CD4-positive, alpha-beta T cell (primary cell): ENCODE measurements at regions not wholly inside any gene's neighbourhood (a gene's known extent, or its start where the extent isn't known, plus 50 kb on each side); places are given as distances from the start of the nearest gene placed in this dataset.

ENCODE experiments used
- ATAC-seq: fragments of 200-7000 bp; cut with Tn5 transposase; one replicate; pipeline ENCODE4 v1.10.0; 2022; ENCODE audit warnings: mild to moderate bottlenecking; ENCODE audit not compliant: poor library complexity
- CTCF ChIA-PET: fragments of 350-600 bp; sonication (Branson Sonifier 250); formaldehyde crosslinking; loops from one replicate; lab custom pipeline; 2021; ENCODE audit warnings: antibody characterized with exemption, inconsistent platforms; lab: Charles Lee
- POLR2A ChIA-PET: fragments of 350-600 bp; sonication (Branson Sonifier 250); formaldehyde crosslinking; loops from one replicate; lab custom pipeline; 2021; ENCODE audit warnings: antibody characterized with exemption, inconsistent platforms; lab: Charles Lee
- DNase-seq, 14 experiments: peaks; one replicate each; pipeline ENCODE4 v3.0.0-alpha.2; 2013 to 2020; ENCODE audit warnings: mixed read lengths in 2 of 14
- H3K27ac ChIP-seq, 2 donors: one replicate each; pipeline versions ENCODE4 v1.5.1 to v1.7.0; 2013; ENCODE audit warnings: low read length in 2 of 2, low read depth in 1 of 2, mild to moderate bottlenecking in 1 of 2
- H3K27me3 ChIP-seq, 2 experiments: 1 replicate in 1 of 2; 2 replicates in 1 of 2; pipeline versions ENCODE4 v1.6.1 to v1.7.0; 2013; ENCODE audit warnings: low read length in 2 of 2, control low read depth in 1 of 2, mild to moderate bottlenecking in 1 of 2, moderate library complexity in 1 of 2; ENCODE audit not compliant: insufficient read depth in 2 of 2, control insufficient read depth in 1 of 2
- H3K36me3 ChIP-seq: one replicate; pipeline ENCODE4 v1.6.1; 2013; ENCODE audit warnings: low read length, control low read depth; ENCODE audit not compliant: insufficient read depth
- H3K4me1 ChIP-seq: one replicate; pipeline ENCODE4 v1.6.1; 2013; ENCODE audit warnings: low read length, control low read depth; ENCODE audit not compliant: insufficient read depth
- H3K4me3 ChIP-seq: one replicate; pipeline ENCODE4 v1.5.1; 2013; ENCODE audit warnings: mild to moderate bottlenecking, low read length, moderate library complexity
- H3K9me3 ChIP-seq, 2 experiments: 1 replicate in 1 of 2; 2 replicates in 1 of 2; pipeline versions ENCODE4 v1.6.1 to v1.7.0; 2013; ENCODE audit warnings: low read length in 2 of 2, mild to moderate bottlenecking in 2 of 2, control low read depth in 1 of 2, moderate library complexity in 1 of 2; ENCODE audit not compliant: control insufficient read depth in 1 of 2, insufficient read depth in 1 of 2
- H3K27ac Mint-ChIP-seq: one replicate; pipeline ENCODE4 v1.8.0; 2020; ENCODE audit warnings: mixed read lengths
- H3K27me3 Mint-ChIP-seq: one replicate; pipeline ENCODE4 v1.8.0; 2021; ENCODE audit warnings: mixed read lengths
- H3K36me3 Mint-ChIP-seq: one replicate; pipeline ENCODE4 v1.8.0; 2021; ENCODE audit warnings: low read depth, mixed read lengths
- H3K4me1 Mint-ChIP-seq: one replicate; pipeline ENCODE4 v1.8.0; 2021; ENCODE audit warnings: low read depth, mixed read lengths
- H3K4me3 Mint-ChIP-seq: one replicate; pipeline ENCODE4 v1.8.0; 2020; ENCODE audit warnings: mild to moderate bottlenecking, mixed read lengths
- H3K9me3 Mint-ChIP-seq: one replicate; pipeline ENCODE4 v1.8.0; 2020; ENCODE audit warnings: mixed read lengths
- CTCF ChIP-seq: fragments of 200-600 bp; IDR thresholded peaks from one replicate; pipeline ENCODE4 v1.8.0; 2022; ENCODE audit warnings: antibody characterized with exemption, mild to moderate bottlenecking
- intact Hi-C, 2 experiments: fragments of 100-400 bp; cut with DNase I in 1 of 2; cut with micrococcal nuclease in 1 of 2; formaldehyde crosslinking; loops; one replicate each; pipeline versions ENCODE4 v1.15.1 to v1.9.0; 2023 to 2025; cut with DNase I, micrococcal nuclease

DNA sequence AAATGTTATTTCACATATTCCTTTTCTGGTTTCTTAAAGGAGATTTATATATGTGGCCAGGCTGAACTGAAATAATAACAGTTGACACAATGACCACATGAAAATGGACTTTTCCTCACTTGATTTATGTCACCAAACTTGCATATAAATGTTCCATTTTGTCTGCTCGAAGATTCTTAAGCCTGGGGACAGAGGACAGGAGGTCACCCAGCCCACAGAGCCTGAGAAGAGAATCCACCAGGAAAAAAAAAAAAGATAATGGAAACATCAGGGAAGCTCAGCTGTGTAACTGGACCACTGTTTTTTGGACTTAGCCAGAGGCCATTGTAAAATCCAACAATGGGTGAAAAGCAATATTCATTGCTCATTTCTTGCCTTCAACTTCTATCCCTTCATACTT lies 359.0 kb upstream of the FGF16 start:
- H3K4me3 ChIP-seq: no peak overlapping the region
- no peak overlapping the region for H3K4me3 Mint-ChIP-seq
- no peaks in the 10 kb centered on the region for H3K27me3 Mint-ChIP-seq
- no peaks in the 10 kb centered on the region for H3K4me1 Mint-ChIP-seq
- H3K4me1 ChIP-seq: no peaks in the 10 kb centered on the region
- H3K36me3 Mint-ChIP-seq: no peaks in the 10 kb centered on the region
- intact Hi-C loops: no loop called here
- H3K36me3 ChIP-seq: no peaks in the 10 kb centered on the region
- POLR2A ChIA-PET: no interaction called here
- no peaks in the 10 kb centered on the region for H3K9me3 Mint-ChIP-seq
- no peak for ATAC-seq
- H3K9me3 ChIP-seq: no peaks in the 10 kb centered on the region
- TF ChIP-seq CTCF: no peak
- DNase-seq: no peak
- H3K27me3 ChIP-seq: no peaks in the 10 kb centered on the region
- CTCF ChIA-PET: no interaction called here
- no peak overlapping the region for H3K27ac ChIP-seq
- no peak overlapping the region for H3K27ac Mint-ChIP-seq

GRCh38 chrX:77114501-77114900 lies 332.7 kb upstream of the FGF16 start:
- intact Hi-C loops: no loop called here
- Mint-ChIP-seq H3K27me3 (no peaks in the 10 kb centered on the region), H3K9me3 (no peaks in the 10 kb centered on the region), H3K36me3 (no peaks in the 10 kb centered on the region), H3K4me3 (no peak overlapping the region), H3K4me1 (no peaks in the 10 kb centered on the region), H3K27ac (no peak overlapping the region)
- TF ChIP-seq CTCF: no peak
- Histone ChIP-seq H3K27ac (no peak overlapping the region), H3K4me1 (no peaks in the 10 kb centered on the region), H3K36me3 (no peaks in the 10 kb centered on the region), H3K27me3 (no peaks in the 10 kb centered on the region), H3K4me3 (no peak overlapping the region), H3K9me3 (no peaks in the 10 kb centered on the region)
- ChIA-PET POLR2A (no interaction called here), CTCF (no interaction called here)
- ATAC-seq (no peak), DNase-seq (no peak)

DNA sequence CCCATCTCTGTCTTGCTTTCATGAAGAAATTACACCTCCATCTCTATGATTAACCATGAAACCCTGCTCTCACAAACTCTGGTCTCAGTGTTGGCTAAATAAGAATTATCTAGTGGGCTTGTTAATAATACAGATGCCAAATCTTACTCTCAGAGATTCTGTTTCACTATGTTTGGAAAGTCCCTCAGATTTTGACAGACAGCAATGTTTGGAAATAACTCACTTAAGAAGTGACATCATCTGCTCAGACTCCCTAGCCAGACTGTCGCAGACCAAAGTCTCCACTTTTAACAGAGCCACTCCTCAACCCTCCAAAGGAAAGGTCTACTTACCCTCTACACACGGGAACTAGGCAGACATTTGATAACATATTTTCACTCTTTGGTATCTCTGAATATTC lies 328.5 kb upstream of the FGF16 start:
- no peak overlapping the region for H3K27ac ChIP-seq
- Mint-ChIP-seq H3K4me1 (no peaks in the 10 kb centered on the region), H3K27me3 (no peaks in the 10 kb centered on the region), H3K36me3 (no peaks in the 10 kb centered on the region), H3K9me3 (no peaks in the 10 kb centered on the region), H3K27ac (no peak overlapping the region), H3K4me3 (no peak overlapping the region)
- no peak for TF ChIP-seq CTCF
- POLR2A ChIA-PET: no interaction called here
- H3K9me3 ChIP-seq: no peaks in the 10 kb centered on the region
- CTCF ChIA-PET: no interaction called here
- no peaks in the 10 kb centered on the region for H3K4me1 ChIP-seq
- DNase-seq (no peak), ATAC-seq (no peak)
- H3K36me3 ChIP-seq: no peaks in the 10 kb centered on the region
- no peaks in the 10 kb centered on the region for H3K27me3 ChIP-seq
- intact Hi-C loops: no loop called here
- H3K4me3 ChIP-seq: no peak overlapping the region
